HEK293 (cell line): ENCODE measurements at regions not wholly inside any gene's neighbourhood (a gene's known extent, or its start where the extent isn't known, plus 50 kb on each side); places are given as distances from the start of the nearest gene placed in this dataset.

Source experiments
- ZNF302 ChIP-seq: fragments of 450-650 bp; formaldehyde crosslinking; IDR thresholded peaks from 2 replicates; pipeline ENCODE4 v1.5.1; 2016; ENCODE audit warnings: missing biosample characterization, missing genetic modification characterization, low read depth
- ZNF391 ChIP-seq: fragments of 450-650 bp; formaldehyde crosslinking; IDR thresholded peaks from 2 replicates; pipeline ENCODE4 v1.5.1; 2016; ENCODE audit warnings: low read depth, missing biosample characterization, missing genetic modification characterization, borderline replicate concordance
- ZNF510 ChIP-seq: fragments of 450-650 bp; formaldehyde crosslinking; IDR thresholded peaks from 2 replicates; pipeline ENCODE4 v1.5.1; 2018; ENCODE audit warnings: mild to moderate bottlenecking, missing genetic modification characterization, missing biosample characterization; ENCODE audit not compliant: insufficient replicate concordance
- ZNF529 ChIP-seq: fragments of 450-650 bp; formaldehyde crosslinking; IDR thresholded peaks from 2 replicates; pipeline ENCODE4 v1.5.1; 2017; ENCODE audit warnings: missing genetic modification characterization, missing biosample characterization; ENCODE audit not compliant: insufficient replicate concordance
- ZNF623 ChIP-seq: fragments of 450-650 bp; formaldehyde crosslinking; IDR thresholded peaks from 2 replicates; pipeline ENCODE4 v1.5.1; 2016; ENCODE audit warnings: missing biosample characterization, missing genetic modification characterization
- ZNF707 ChIP-seq: fragments of 450-650 bp; formaldehyde crosslinking; IDR thresholded peaks from 2 replicates; pipeline ENCODE4 v1.5.1; 2016; ENCODE audit warnings: missing biosample characterization, missing genetic modification characterization
- ZSCAN23 ChIP-seq: fragments of 450-650 bp; formaldehyde crosslinking; IDR thresholded peaks from 2 replicates; pipeline ENCODE4 v1.5.1; 2016; ENCODE audit warnings: missing biosample characterization, missing genetic modification characterization
- TF ChIP-seq, protein P1 (sequence below): fragments of 450-650 bp; formaldehyde crosslinking; IDR thresholded peaks from 2 replicates; pipeline ENCODE4 v1.5.1; 2016; ENCODE audit warnings: missing biosample characterization, missing genetic modification characterization
- TF ChIP-seq, protein P2 (sequence below): fragments of 450-650 bp; formaldehyde crosslinking; IDR thresholded peaks from 2 replicates; pipeline ENCODE4 v1.5.1; 2016; ENCODE audit warnings: missing biosample characterization, missing genetic modification characterization
- TF ChIP-seq, protein P3 (sequence below): fragments of 450-650 bp; IDR thresholded peaks from 2 replicates; pipeline ENCODE4 v1.5.1; 2018; ENCODE audit warnings: missing biosample characterization, mild to moderate bottlenecking, missing genetic modification characterization

DNA sequence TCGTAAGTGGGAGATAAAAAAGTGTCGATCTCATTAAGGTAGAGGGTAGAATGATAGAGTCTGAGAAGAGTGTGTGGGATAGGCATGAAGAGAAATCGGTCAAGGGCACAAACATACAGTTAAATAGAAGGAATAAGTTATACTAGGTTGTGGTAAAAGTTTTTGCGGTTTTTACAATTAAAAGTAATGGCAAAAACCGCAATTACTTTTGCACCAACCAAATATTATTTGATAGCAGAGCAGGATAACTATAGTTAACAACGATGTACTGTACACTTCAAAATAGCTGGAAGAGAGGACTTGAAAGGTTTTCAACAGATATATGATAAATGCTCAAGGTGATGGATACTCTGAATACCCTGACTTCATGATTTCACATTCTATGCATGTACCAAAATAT, 135.8 kb upstream of the CDH12 start:
- TF ChIP-seq ZNF707 (tag by site-specific recombination) (no peak), ZSCAN23 (tag by site-specific recombination) (no peak), ZNF510 (tag by site-specific recombination) (no peak), ZNF391 (tag by site-specific recombination) (no peak), ZNF623 (tag by site-specific recombination) (no peak), ZNF302 (tag by site-specific recombination) (no peak), ZNF529 (tag by site-specific recombination) (no peak)
- TF ChIP-seq, protein P1, sequence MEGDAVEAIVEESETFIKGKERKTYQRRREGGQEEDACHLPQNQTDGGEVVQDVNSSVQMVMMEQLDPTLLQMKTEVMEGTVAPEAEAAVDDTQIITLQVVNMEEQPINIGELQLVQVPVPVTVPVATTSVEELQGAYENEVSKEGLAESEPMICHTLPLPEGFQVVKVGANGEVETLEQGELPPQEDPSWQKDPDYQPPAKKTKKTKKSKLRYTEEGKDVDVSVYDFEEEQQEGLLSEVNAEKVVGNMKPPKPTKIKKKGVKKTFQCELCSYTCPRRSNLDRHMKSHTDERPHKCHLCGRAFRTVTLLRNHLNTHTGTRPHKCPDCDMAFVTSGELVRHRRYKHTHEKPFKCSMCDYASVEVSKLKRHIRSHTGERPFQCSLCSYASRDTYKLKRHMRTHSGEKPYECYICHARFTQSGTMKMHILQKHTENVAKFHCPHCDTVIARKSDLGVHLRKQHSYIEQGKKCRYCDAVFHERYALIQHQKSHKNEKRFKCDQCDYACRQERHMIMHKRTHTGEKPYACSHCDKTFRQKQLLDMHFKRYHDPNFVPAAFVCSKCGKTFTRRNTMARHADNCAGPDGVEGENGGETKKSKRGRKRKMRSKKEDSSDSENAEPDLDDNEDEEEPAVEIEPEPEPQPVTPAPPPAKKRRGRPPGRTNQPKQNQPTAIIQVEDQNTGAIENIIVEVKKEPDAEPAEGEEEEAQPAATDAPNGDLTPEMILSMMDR (tag by site-specific recombination), result no peak
- TF ChIP-seq, protein P2, sequence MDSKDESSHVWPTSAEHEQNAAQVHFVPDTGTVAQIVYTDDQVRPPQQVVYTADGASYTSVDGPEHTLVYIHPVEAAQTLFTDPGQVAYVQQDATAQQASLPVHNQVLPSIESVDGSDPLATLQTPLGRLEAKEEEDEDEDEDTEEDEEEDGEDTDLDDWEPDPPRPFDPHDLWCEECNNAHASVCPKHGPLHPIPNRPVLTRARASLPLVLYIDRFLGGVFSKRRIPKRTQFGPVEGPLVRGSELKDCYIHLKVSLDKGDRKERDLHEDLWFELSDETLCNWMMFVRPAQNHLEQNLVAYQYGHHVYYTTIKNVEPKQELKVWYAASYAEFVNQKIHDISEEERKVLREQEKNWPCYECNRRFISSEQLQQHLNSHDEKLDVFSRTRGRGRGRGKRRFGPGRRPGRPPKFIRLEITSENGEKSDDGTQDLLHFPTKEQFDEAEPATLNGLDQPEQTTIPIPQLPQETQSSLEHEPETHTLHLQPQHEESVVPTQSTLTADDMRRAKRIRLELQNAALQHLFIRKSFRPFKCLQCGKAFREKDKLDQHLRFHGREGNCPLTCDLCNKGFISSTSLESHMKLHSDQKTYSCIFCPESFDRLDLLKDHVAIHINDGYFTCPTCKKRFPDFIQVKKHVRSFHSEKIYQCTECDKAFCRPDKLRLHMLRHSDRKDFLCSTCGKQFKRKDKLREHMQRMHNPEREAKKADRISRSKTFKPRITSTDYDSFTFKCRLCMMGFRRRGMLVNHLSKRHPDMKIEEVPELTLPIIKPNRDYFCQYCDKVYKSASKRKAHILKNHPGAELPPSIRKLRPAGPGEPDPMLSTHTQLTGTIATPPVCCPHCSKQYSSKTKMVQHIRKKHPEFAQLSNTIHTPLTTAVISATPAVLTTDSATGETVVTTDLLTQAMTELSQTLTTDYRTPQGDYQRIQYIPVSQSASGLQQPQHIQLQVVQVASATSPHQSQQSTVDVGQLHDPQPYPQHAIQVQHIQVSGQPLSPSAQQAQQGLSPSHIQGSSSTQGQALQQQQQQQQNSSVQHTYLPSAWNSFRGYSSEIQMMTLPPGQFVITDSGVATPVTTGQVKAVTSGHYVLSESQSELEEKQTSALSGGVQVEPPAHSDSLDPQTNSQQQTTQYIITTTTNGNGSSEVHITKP (tag by site-specific recombination), result no peak
- TF ChIP-seq, protein P3, sequence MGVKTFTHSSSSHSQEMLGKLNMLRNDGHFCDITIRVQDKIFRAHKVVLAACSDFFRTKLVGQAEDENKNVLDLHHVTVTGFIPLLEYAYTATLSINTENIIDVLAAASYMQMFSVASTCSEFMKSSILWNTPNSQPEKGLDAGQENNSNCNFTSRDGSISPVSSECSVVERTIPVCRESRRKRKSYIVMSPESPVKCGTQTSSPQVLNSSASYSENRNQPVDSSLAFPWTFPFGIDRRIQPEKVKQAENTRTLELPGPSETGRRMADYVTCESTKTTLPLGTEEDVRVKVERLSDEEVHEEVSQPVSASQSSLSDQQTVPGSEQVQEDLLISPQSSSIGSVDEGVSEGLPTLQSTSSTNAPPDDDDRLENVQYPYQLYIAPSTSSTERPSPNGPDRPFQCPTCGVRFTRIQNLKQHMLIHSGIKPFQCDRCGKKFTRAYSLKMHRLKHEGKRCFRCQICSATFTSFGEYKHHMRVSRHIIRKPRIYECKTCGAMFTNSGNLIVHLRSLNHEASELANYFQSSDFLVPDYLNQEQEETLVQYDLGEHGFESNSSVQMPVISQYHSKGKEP (tag by site-specific recombination), result no peak
